Chondrocyte (in vitro differentiated cells): ENCODE measurements at regions not wholly inside any gene's neighbourhood (a gene's known extent, or its start where the extent isn't known, plus 50 kb on each side); places are given as distances from the start of the nearest gene placed in this dataset.

Experiments used
- DNase-seq: peaks from one replicate; pipeline ENCODE4 v3.0.0; 2021; ENCODE audit warnings: mixed read lengths, low spot score
- H3K27ac Mint-ChIP-seq: one replicate; pipeline ENCODE4 v1.8.0; 2021; ENCODE audit warnings: mild to moderate bottlenecking, moderate library complexity, mixed read lengths; ENCODE audit not compliant: unreplicated experiment
- H3K27me3 Mint-ChIP-seq: 2 replicates; pipeline ENCODE4 v1.8.0; 2021; ENCODE audit warnings: low read depth, mixed read lengths
- H3K36me3 Mint-ChIP-seq: 2 replicates; pipeline ENCODE4 v1.8.0; 2021; ENCODE audit warnings: low read depth, mixed read lengths
- H3K4me1 Mint-ChIP-seq: 2 replicates; pipeline ENCODE4 v1.8.0; 2021; ENCODE audit warnings: low read depth, mild to moderate bottlenecking, mixed read lengths
- H3K4me3 Mint-ChIP-seq: one replicate; pipeline ENCODE4 v1.8.0; 2021; ENCODE audit warnings: mild to moderate bottlenecking, moderate library complexity, mixed read lengths; ENCODE audit not compliant: unreplicated experiment
- H3K9me3 Mint-ChIP-seq: 2 replicates; pipeline ENCODE4 v1.8.0; 2021; ENCODE audit warnings: low read depth, mixed read lengths
- CTCF ChIP-seq: fragments of 200-600 bp; sonication (generic); IDR thresholded peaks from 2 replicates; pipeline ENCODE4 v1.5.0; 2021; ENCODE audit warnings: antibody characterized with exemption, mild to moderate bottlenecking, moderate library complexity

GRCh38 chr10:107728807-107729206 is 564.3 kb upstream of the SORCS1 start:
- Mint-ChIP-seq H3K9me3 (peaks cover 10% of the 10 kb centered on the region), H3K27ac (no peak overlapping the region), H3K4me3 (no peak overlapping the region), H3K4me1 (no peaks in the 10 kb centered on the region), H3K36me3 (no peaks in the 10 kb centered on the region), H3K27me3 (no peaks in the 10 kb centered on the region)
- DNase-seq = no peak
- TF ChIP-seq CTCF = no peak

GRCh38 chr10:107727767-107728317 is 563.3 kb upstream of the SORCS1 start:
- no peak for TF ChIP-seq CTCF
- Mint-ChIP-seq H3K27me3 (no peaks in the 10 kb centered on the region), H3K4me1 (no peaks in the 10 kb centered on the region), H3K9me3 (peaks cover 7% of the 10 kb centered on the region), H3K27ac (no peak overlapping the region), H3K4me3 (no peak overlapping the region), H3K36me3 (no peaks in the 10 kb centered on the region)
- no peak for DNase-seq

GRCh38 chr10:107718864-107719263 is 554.4 kb upstream of the SORCS1 start:
- peaks cover 6% of the 10 kb centered on the region for H3K9me3 Mint-ChIP-seq
- DNase-seq = no peak
- H3K4me1 Mint-ChIP-seq = no peaks in the 10 kb centered on the region
- no peak overlapping the region for H3K27ac Mint-ChIP-seq
- H3K36me3 Mint-ChIP-seq = no peaks in the 10 kb centered on the region
- TF ChIP-seq CTCF = no peak
- H3K27me3 Mint-ChIP-seq = no peaks in the 10 kb centered on the region
- H3K4me3 Mint-ChIP-seq = no peak overlapping the region

GRCh38 chr10:107717046-107717445 is 552.5 kb upstream of the SORCS1 start:
- TF ChIP-seq CTCF = no peak
- no peak overlapping the region for H3K4me3 Mint-ChIP-seq
- DNase-seq = no peak
- H3K4me1 Mint-ChIP-seq = no peaks in the 10 kb centered on the region
- H3K27me3 Mint-ChIP-seq = peaks cover 2% of the 10 kb centered on the region
- H3K36me3 Mint-ChIP-seq = no peaks in the 10 kb centered on the region
- H3K9me3 Mint-ChIP-seq = peaks cover 6% of the 10 kb centered on the region
- no peak overlapping the region for H3K27ac Mint-ChIP-seq

- Mint-ChIP-seq H3K27ac (no peak overlapping the region), H3K4me1 (no peaks in the 10 kb centered on the region), H3K27me3 (peaks cover 2% of the 10 kb centered on the region), H3K36me3 (no peaks in the 10 kb centered on the region), H3K9me3 (peaks cover 11% of the 10 kb centered on the region), H3K4me3 (no peak overlapping the region)
- TF ChIP-seq CTCF = no peak
- no peak for DNase-seq
Observed at GRCh38 chr10:107715565-107715964, 551.1 kb upstream of the SORCS1 start.
